AG09309 (cell line): ENCODE measurements at regions not wholly inside any gene's neighbourhood (a gene's known extent, or its start where the extent isn't known, plus 50 kb on each side); places are given as distances from the start of the nearest gene placed in this dataset.

Experiments
- DNase-seq: peaks from one replicate; pipeline ENCODE4 v3.0.0-alpha.2; 2010; ENCODE audit warnings: low read depth
- H3K4me3 ChIP-seq: 2 replicates; pipeline ENCODE4 v1.5.1; 2011; ENCODE audit warnings: mild to moderate bottlenecking, low read depth, low read length, moderate library complexity; ENCODE audit not compliant: control insufficient read depth
- TF ChIP-seq, protein P1 (sequence below): IDR thresholded peaks from 2 replicates; pipeline ENCODE4 v1.5.1; 2011; ENCODE audit warnings: mild to moderate bottlenecking, low read depth, low read length, inconsistent platforms; ENCODE audit not compliant: insufficient read depth, control insufficient read depth; ENCODE audit errors: missing control alignments

DNA sequence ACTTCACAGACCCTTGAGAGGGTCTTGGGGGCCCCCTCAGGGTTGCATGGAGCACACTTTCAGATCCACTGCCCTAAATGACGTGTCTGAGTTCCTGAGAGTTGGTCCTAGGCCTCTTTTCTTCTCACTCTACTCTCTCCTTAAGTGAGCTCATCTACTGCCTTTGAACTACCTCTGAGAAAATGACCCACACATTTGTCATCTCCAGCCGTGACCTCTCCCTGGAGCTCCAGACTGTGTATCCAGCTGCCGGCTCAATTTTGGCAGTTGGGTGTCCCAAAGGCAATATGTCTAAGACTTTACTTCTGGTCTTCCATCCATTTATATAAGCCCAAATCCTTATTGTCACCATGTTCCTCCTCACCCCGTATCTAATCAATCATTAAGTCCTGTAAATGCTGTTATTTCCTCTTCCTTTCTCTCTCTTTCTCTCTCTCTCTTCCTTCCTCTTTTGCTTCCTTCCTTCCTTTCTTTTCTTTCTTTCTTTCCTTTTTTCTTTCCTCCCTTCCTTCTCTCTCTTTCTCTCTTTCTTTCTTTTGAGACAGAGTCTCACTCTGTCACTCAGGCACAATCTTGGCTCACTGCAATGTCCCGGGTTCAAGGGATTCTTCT lies 51.2 kb upstream of the HSPA9 start:
- no peak overlapping the region for H3K4me3 ChIP-seq
- no peak for DNase-seq
- TF ChIP-seq, protein P1, sequence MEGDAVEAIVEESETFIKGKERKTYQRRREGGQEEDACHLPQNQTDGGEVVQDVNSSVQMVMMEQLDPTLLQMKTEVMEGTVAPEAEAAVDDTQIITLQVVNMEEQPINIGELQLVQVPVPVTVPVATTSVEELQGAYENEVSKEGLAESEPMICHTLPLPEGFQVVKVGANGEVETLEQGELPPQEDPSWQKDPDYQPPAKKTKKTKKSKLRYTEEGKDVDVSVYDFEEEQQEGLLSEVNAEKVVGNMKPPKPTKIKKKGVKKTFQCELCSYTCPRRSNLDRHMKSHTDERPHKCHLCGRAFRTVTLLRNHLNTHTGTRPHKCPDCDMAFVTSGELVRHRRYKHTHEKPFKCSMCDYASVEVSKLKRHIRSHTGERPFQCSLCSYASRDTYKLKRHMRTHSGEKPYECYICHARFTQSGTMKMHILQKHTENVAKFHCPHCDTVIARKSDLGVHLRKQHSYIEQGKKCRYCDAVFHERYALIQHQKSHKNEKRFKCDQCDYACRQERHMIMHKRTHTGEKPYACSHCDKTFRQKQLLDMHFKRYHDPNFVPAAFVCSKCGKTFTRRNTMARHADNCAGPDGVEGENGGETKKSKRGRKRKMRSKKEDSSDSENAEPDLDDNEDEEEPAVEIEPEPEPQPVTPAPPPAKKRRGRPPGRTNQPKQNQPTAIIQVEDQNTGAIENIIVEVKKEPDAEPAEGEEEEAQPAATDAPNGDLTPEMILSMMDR = no peak

DNA sequence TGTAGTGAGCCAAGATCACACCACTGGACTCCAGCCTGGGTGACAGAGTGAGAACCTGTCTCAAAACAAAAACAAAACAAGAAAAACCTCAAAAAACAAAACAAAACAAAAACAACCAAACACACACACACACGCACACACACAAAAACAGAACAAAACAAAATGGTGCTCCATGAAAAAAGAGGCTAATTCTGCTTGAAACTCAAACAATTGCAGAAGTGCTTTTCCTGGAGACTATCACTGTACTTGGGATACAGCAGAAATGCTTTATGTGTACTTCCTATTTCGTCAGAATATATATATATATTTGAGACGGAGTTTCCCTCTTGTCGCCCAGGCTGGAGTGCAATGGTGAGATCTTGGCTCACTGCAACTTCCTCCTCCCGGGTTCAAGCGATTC lies 49.9 kb upstream of the HSPA9 start:
- no peak for DNase-seq
- H3K4me3 ChIP-seq = no peak overlapping the region
- TF ChIP-seq, protein P1 = no peak
